H1 (cell line): ENCODE measurements at regions not wholly inside any gene's neighbourhood (a gene's known extent, or its start where the extent isn't known, plus 50 kb on each side); places are given as distances from the start of the nearest gene placed in this dataset.

Experiments
- CTCF ChIA-PET: fragments of 300-600 bp; sonication (Branson Sonifier 250); formaldehyde crosslinking; loops from one replicate; lab custom pipeline; 2021; ENCODE audit not compliant: partially characterized antibody; lab: Charles Lee
- POLR2A ChIA-PET: fragments of 300-600 bp; sonication (Branson Sonifier 250); formaldehyde crosslinking; loops from one replicate; lab custom pipeline; 2021; ENCODE audit warnings: inconsistent platforms; ENCODE audit not compliant: partially characterized antibody; lab: Charles Lee
- DNase-seq, 2 experiments: peaks; one replicate each; pipeline versions ENCODE4 v3.0.0 to v3.0.0-alpha.2; 2010 to 2022; ENCODE audit warnings: low spot score in 2 of 2, low read depth in 1 of 2, mixed read lengths in 1 of 2
- FAIRE-seq: peaks from 2 replicates; lab custom pipeline; 2011; peaks lifted over from hg19 to GRCh38; lab: Jason Lieb, UNC
- H2AFZ ChIP-seq: 2 replicates; pipeline ENCODE4 v1.8.1; 2012; ENCODE audit warnings: low read length, inconsistent platforms
- H2AK5ac ChIP-seq: 2 replicates; pipeline ENCODE4 v1.6.1; 2013; ENCODE audit warnings: low read depth, low read length
- H2BK120ac ChIP-seq: replicated peaks from 2 replicates; pipeline ENCODE3; 2013; ENCODE audit warnings: low read depth, low read length, inconsistent platforms
- H2BK12ac ChIP-seq: 2 replicates; pipeline ENCODE4 v1.6.1; 2013; ENCODE audit warnings: low read depth, low read length
- H2BK15ac ChIP-seq: 2 replicates; pipeline ENCODE4 v1.6.1; 2013; ENCODE audit warnings: low read length
- H2BK20ac ChIP-seq: 2 replicates; pipeline ENCODE4 v1.6.1; 2013; ENCODE audit warnings: low read length
- H2BK5ac ChIP-seq: 2 replicates; pipeline ENCODE4 v1.6.1; 2013; ENCODE audit warnings: low read depth, low read length
- H3K14ac ChIP-seq: 2 replicates; pipeline ENCODE4 v1.6.1; 2013; ENCODE audit warnings: inconsistent platforms; ENCODE audit not compliant: insufficient read length
- H3K18ac ChIP-seq: 2 replicates; pipeline ENCODE4 v1.6.1; 2013; ENCODE audit warnings: low read length; ENCODE audit errors: extremely low read depth
- H3K23ac ChIP-seq: 2 replicates; pipeline ENCODE4 v1.6.1; 2013; ENCODE audit warnings: inconsistent platforms; ENCODE audit not compliant: insufficient read length
- H3K23me2 ChIP-seq: 2 replicates; pipeline ENCODE4 v1.6.1; 2013; ENCODE audit warnings: low read depth, low read length
- H3K27ac ChIP-seq: 2 replicates; pipeline ENCODE4 v1.6.1; 2011; ENCODE audit warnings: low read depth, low read length, inconsistent platforms
- H3K27me3 ChIP-seq, 4 experiments: replicated peaks in 1 of 4; 1 replicate in 1 of 4; 2 replicates in 3 of 4; pipeline versions ENCODE4 v1.6.1 to v1.8.1; 2011 to 2013; ENCODE audit warnings: low read length in 3 of 4, mild to moderate bottlenecking in 3 of 4, inconsistent platforms in 2 of 4, mixed read lengths in 2 of 4, moderate library complexity in 1 of 4; ENCODE audit not compliant: control insufficient read depth in 3 of 4, insufficient read depth in 3 of 4; ENCODE audit errors: extremely low read depth in 1 of 4
- H3K36me3 ChIP-seq, 4 experiments: 2 replicates each; pipeline versions ENCODE4 v1.6.1 to v1.8.1; 2011 to 2013; ENCODE audit warnings: mild to moderate bottlenecking in 4 of 4, low read length in 3 of 4, moderate library complexity in 2 of 4, control low read depth in 1 of 4, inconsistent platforms in 1 of 4; ENCODE audit not compliant: insufficient read depth in 4 of 4, control insufficient read depth in 2 of 4
- H3K4ac ChIP-seq: replicated peaks from 2 replicates; pipeline ENCODE3; 2013; ENCODE audit warnings: low read length, low read depth, mixed read lengths, inconsistent platforms; ENCODE audit not compliant: insufficient read length
- H3K4me1 ChIP-seq, 4 experiments: replicated peaks in 1 of 4; 1 replicate in 1 of 4; 2 replicates in 3 of 4; pipeline versions ENCODE4 v1.6.1 to v1.8.1; 2011 to 2013; ENCODE audit warnings: low read length in 3 of 4, inconsistent platforms in 2 of 4, mixed read lengths in 1 of 4; ENCODE audit not compliant: insufficient read depth in 4 of 4, control insufficient read depth in 3 of 4
- H3K4me2 ChIP-seq, 2 experiments: 2 replicates each; pipeline versions ENCODE4 v1.6.1 to v1.8.1; 2011 to 2013; ENCODE audit warnings: low read depth in 2 of 2, low read length in 2 of 2, control low read depth in 1 of 2, inconsistent platforms in 1 of 2, mild to moderate bottlenecking in 1 of 2; ENCODE audit not compliant: insufficient read depth in 1 of 2
- H3K4me3 ChIP-seq, 4 experiments: fragments of 200-600, 300-600 bp in 1 of 4; sonication (generic), shearing (Covaris generic), sonication (Bioruptor Twin) in 1 of 4; 2 replicates each; pipeline versions ENCODE4 v1.5.1 to v1.8.1; 2011 to 2016; ENCODE audit warnings: low read length in 4 of 4, low read depth in 3 of 4, control low read depth in 2 of 4, inconsistent platforms in 2 of 4, mild to moderate bottlenecking in 2 of 4, mixed read lengths in 1 of 4, moderate library complexity in 1 of 4; ENCODE audit not compliant: insufficient read depth in 2 of 4; ENCODE audit errors: extremely low read depth in 1 of 4
- H3K56ac ChIP-seq: replicated peaks from 2 replicates; pipeline ENCODE3; 2013; ENCODE audit warnings: low read depth, mild to moderate bottlenecking, mixed read lengths, low read length, inconsistent platforms; ENCODE audit not compliant: insufficient read length
- H3K79me1 ChIP-seq: 2 replicates; pipeline ENCODE4 v1.6.1; 2013; ENCODE audit warnings: low read depth, low read length, control low read depth
- H3K79me2 ChIP-seq, 2 experiments: 2 replicates each; pipeline versions ENCODE4 v1.6.1 to v1.8.1; 2012 to 2013; ENCODE audit warnings: low read length in 2 of 2, mild to moderate bottlenecking in 2 of 2, inconsistent platforms in 1 of 2; ENCODE audit not compliant: insufficient read depth in 2 of 2, control insufficient read depth in 1 of 2
- H3K9ac ChIP-seq, 4 experiments: replicated peaks in 1 of 4; 1 replicate in 1 of 4; 2 replicates in 3 of 4; pipeline versions ENCODE4 v1.6.1 to v1.8.1; 2011 to 2013; ENCODE audit warnings: low read depth in 3 of 4, low read length in 3 of 4, control low read depth in 2 of 4, mild to moderate bottlenecking in 2 of 4, moderate library complexity in 2 of 4, inconsistent platforms in 1 of 4; ENCODE audit errors: extremely low read depth in 1 of 4
- H3K9me3 ChIP-seq, 2 experiments: 2 replicates each; pipeline versions ENCODE4 v1.6.1 to v1.8.1; 2012 to 2013; ENCODE audit warnings: mild to moderate bottlenecking in 2 of 2, moderate library complexity in 2 of 2, control low read depth in 1 of 2, inconsistent platforms in 1 of 2, low read depth in 1 of 2, low read length in 1 of 2, mixed read lengths in 1 of 2; ENCODE audit not compliant: insufficient read depth in 2 of 2
- H4K20me1 ChIP-seq, 2 experiments: replicated peaks in 1 of 2; 2 replicates each; pipeline versions ENCODE3 to v1.8.1; 2011 to 2013; ENCODE audit warnings: inconsistent platforms in 2 of 2, low read length in 2 of 2, mild to moderate bottlenecking in 1 of 2; ENCODE audit not compliant: insufficient read depth in 2 of 2, control insufficient read depth in 1 of 2
- H4K5ac ChIP-seq: 2 replicates; pipeline ENCODE4 v1.6.1; 2013; ENCODE audit warnings: low read length, low read depth, mixed read lengths, inconsistent platforms; ENCODE audit not compliant: insufficient read length
- H4K8ac ChIP-seq: 2 replicates; pipeline ENCODE4 v1.8.0; 2013; ENCODE audit warnings: mild to moderate bottlenecking, moderate library complexity, low read length, inconsistent platforms; ENCODE audit not compliant: insufficient read depth; ENCODE audit errors: extremely low read depth
- H4K91ac ChIP-seq: replicated peaks from 2 replicates; pipeline ENCODE3; 2013; ENCODE audit warnings: low read length, mixed read lengths, inconsistent platforms; ENCODE audit not compliant: insufficient read length
- BACH1 ChIP-seq: IDR thresholded peaks from 2 replicates; pipeline ENCODE4 v1.6.1; 2012; ENCODE audit warnings: low read length, improper control_type of control experiment
- HDAC6 ChIP-seq: IDR thresholded peaks from one replicate; pipeline ENCODE4 v1.7.1; 2012; ENCODE audit warnings: low read depth, mild to moderate bottlenecking, inconsistent platforms, low read length, moderate library complexity
- JUND ChIP-seq: IDR thresholded peaks from 2 replicates; pipeline ENCODE4 v1.6.1; 2011; ENCODE audit warnings: mild to moderate bottlenecking, improper control_type of control experiment, low read length
- PHF8 ChIP-seq: fragments of 200-600 bp; sonication (generic); conservative IDR thresholded peaks from 2 replicates; pipeline ENCODE4 v1.7.1; 2012; ENCODE audit warnings: low read depth, mild to moderate bottlenecking, inconsistent platforms, low read length, moderate library complexity
- POLR2A ChIP-seq, 2 experiments: IDR thresholded peaks; 1 replicate in 1 of 2; 2 replicates in 1 of 2; pipeline ENCODE4 v1.6.1; 2011; ENCODE audit warnings: low read depth in 2 of 2, low read length in 2 of 2, mild to moderate bottlenecking in 2 of 2; ENCODE audit errors: control extremely low read depth in 1 of 2
- POLR2AphosphoS5 ChIP-seq: IDR thresholded peaks from 2 replicates; pipeline ENCODE4 v1.6.1; 2011; ENCODE audit warnings: low read depth, low read length
- RFX5 ChIP-seq: IDR thresholded peaks from 2 replicates; pipeline ENCODE4 v1.6.1; 2011; ENCODE audit warnings: low read depth, low read length, improper control_type of control experiment, borderline replicate concordance
- SAP30 ChIP-seq: fragments of 300-600 bp; sonication (generic); IDR thresholded peaks from 2 replicates; pipeline ENCODE4 v1.7.1; 2012; ENCODE audit warnings: low read length, moderate library complexity, mild to moderate bottlenecking, inconsistent platforms; ENCODE audit not compliant: insufficient read depth, insufficient replicate concordance
- SIX5 ChIP-seq: IDR thresholded peaks from 2 replicates; pipeline ENCODE4 v1.6.1; 2011; ENCODE audit warnings: mild to moderate bottlenecking, low read depth, low read length
- SP4 ChIP-seq: IDR thresholded peaks from 2 replicates; pipeline ENCODE4 v1.6.1; 2012; ENCODE audit warnings: low read length, inconsistent platforms
- SRF ChIP-seq: IDR thresholded peaks from 2 replicates; pipeline ENCODE4 v1.6.1; 2011; ENCODE audit warnings: mild to moderate bottlenecking, low read depth, low read length, moderate library complexity
- TAF7 ChIP-seq: optimal IDR thresholded peaks from 2 replicates; pipeline ENCODE3; 2011; ENCODE audit warnings: low read depth, mild to moderate bottlenecking, inconsistent platforms, low read length, moderate library complexity, borderline replicate concordance
- TBP ChIP-seq: IDR thresholded peaks from 2 replicates; pipeline ENCODE4 v1.6.1; 2011; ENCODE audit warnings: low read depth, low read length, improper control_type of control experiment
- TEAD4 ChIP-seq: IDR thresholded peaks from 2 replicates; pipeline ENCODE4 v1.6.1; 2012; ENCODE audit warnings: low read depth, low read length, inconsistent platforms, mixed read lengths
- YY1 ChIP-seq: IDR thresholded peaks from 2 replicates; pipeline ENCODE4 v1.6.1; 2011; ENCODE audit warnings: low read depth, mild to moderate bottlenecking, low read length
- WGBS, 2 experiments: shearing (Covaris generic) in 1 of 2; methylation state at CpG; one replicate each; pipeline versions ENCODE4 v1.1.6 to v1.1.7; 2013 to 2015; ENCODE audit warnings: low lambda C conversion rate in 2 of 2, mixed read lengths in 2 of 2, inconsistent platforms in 1 of 2, low coverage in 1 of 2, missing lambda C conversion rate in 1 of 2; ENCODE audit not compliant: insufficient replicate concordance in 2 of 2, insufficient coverage in 1 of 2, insufficient read length in 1 of 2; ENCODE audit errors: extremely low coverage in 1 of 2, missing lambda C conversion rate in 1 of 2; 5-methylcytosine and 5-hydroxymethylcytosine counted together

GRCh38 chr2:62334440-62335058 lies 138.6 kb downstream of the B3GNT2 start:
- Histone ChIP-seq H3K56ac (no peak overlapping the region), H3K14ac (no peak overlapping the region), H3K4me3 (no peak overlapping the region), H2AK5ac (no peak overlapping the region), H2BK15ac (no peak overlapping the region), H3K4me1 (peaks cover 4 to 14% (median 5%) of the 10 kb centered on the region in 4 experiments; a peak in 6 of 7 replicates), H2BK20ac (no peak overlapping the region), H2BK5ac (no peak overlapping the region; the same call in 1 of the 2 replicates), H4K20me1 (no peaks in the 10 kb centered on the region), H3K9ac (no peak overlapping the region), H3K36me3 (no peaks in the 10 kb centered on the region), H4K5ac (no peak overlapping the region), H3K18ac (no peak overlapping the region), H3K4me2 (no peak overlapping the region), H4K8ac (no peak overlapping the region), H2AFZ (no peak overlapping the region; the same call in 1 of the 2 replicates), H3K27ac (no peak overlapping the region), H3K79me2 (no peaks in the 10 kb centered on the region), H3K23me2 (no peaks in the 10 kb centered on the region), H2BK120ac (no peak overlapping the region), H2BK12ac (peak overlapping the region; percentile 64; the same call in 1 of the 2 replicates), H3K79me1 (no peaks in the 10 kb centered on the region), H3K27me3 (no peaks in the 10 kb centered on the region), H3K9me3 (no peaks in the 10 kb centered on the region), H4K91ac (peak overlapping the region; percentile 86), H3K23ac (no peak overlapping the region), H3K4ac (no peak overlapping the region)
- DNase-seq: no peak
- CTCF ChIA-PET: interaction anchor here (0.6 to 2.3 kb wide), 6 partner anchors 13 to 73 kb away, joined by 3 to 7 read pairs (median 4); no protein-coding TSS in a partner anchor
- no peak for FAIRE-seq
- POLR2A ChIA-PET: interaction anchor here (0.9 kb wide), 1 partner anchor 9 kb away, joined by 4 read pairs; no protein-coding TSS in a partner anchor
- 82% methylated on average over 6 of the region's 6 CpGs; no CpG with 5 or more reads in 1 of the 2 experiments for WGBS, 2 experiments
- TF ChIP-seq YY1 (no peak), SRF (no peak), JUND (no peak), SP4 (no peak), HDAC6 (no peak), SAP30 (no peak), RFX5 (no peak), TBP (no peak), POLR2AphosphoS5 (no peak), BACH1 (no peak), POLR2A (IDR thresholded peaks at IDR 0.05; ENCODE audit: control extremely low read depth in 1 of 2, low read depth in 2 of 2, low read length in 2 of 2) (no peak), PHF8 (no peak), SIX5 (no peak), TAF7 (no peak), TEAD4 (no peak)
